ENCODE measurements at regions not wholly inside any gene's neighbourhood (a gene's known extent, or its start where the extent isn't known, plus 50 kb on each side); places are given as distances from the start of the nearest gene placed in this dataset.
"Not testable (repeated sequence)": the region's sequence is repeated elsewhere in the genome, so short reads cannot be mapped to it uniquely, and the experiment has no call there.

- no peak for DNase-seq
Observed at GRCh38 chr6:21710908-21711627, 117.5 kb downstream of the SOX4 start.

GRCh38 chr6:21712213-21712612, 118.7 kb downstream of the SOX4 start:
- DNase-seq: no peak

- DNase-seq: no peak
Observed at GRCh38 chr6:21713481-21713880, 119.9 kb downstream of the SOX4 start.

GRCh38 chr6:21715180-21715579, 121.6 kb downstream of the SOX4 start:
- no peak for DNase-seq

- no peak for DNase-seq
Observed at GRCh38 chr6:21722510-21722909, 129.0 kb downstream of the SOX4 start.

GRCh38 chr6:21726676-21727075, 133.1 kb downstream of the SOX4 start:
- DNase-seq: no peak

GRCh38 chr6:21728141-21728540, 134.6 kb downstream of the SOX4 start:
- DNase-seq: no peak

GRCh38 chr6:21729431-21729830, 135.9 kb downstream of the SOX4 start:
- DNase-seq: no peak

- DNase-seq: no peak
Observed at GRCh38 chr6:21730533-21730932, 137.0 kb downstream of the SOX4 start.

GRCh38 chr6:21731411-21732031, 138.0 kb downstream of the SOX4 start:
- DNase-seq: no peak

- not testable (repeated sequence) for DNase-seq
Observed at GRCh38 chr6:21732032-21732730, 138.6 kb downstream of the SOX4 start.

GRCh38 chr6:21732731-21733130, 139.2 kb downstream of the SOX4 start:
- DNase-seq: no peak

- no peak for DNase-seq
Observed at GRCh38 chr6:21733311-21733710, 139.8 kb downstream of the SOX4 start.

- DNase-seq: no peak
Observed at GRCh38 chr6:21734204-21734603, 140.7 kb downstream of the SOX4 start.

GRCh38 chr6:21738180-21739094, 144.9 kb downstream of the SOX4 start:
- no peak for DNase-seq

GRCh38 chr6:21739241-21739640, 145.7 kb downstream of the SOX4 start:
- DNase-seq: no peak

GRCh38 chr6:21739838-21740237, 146.3 kb downstream of the SOX4 start:
- DNase-seq: no peak

GRCh38 chr6:21740376-21741124, 147.0 kb downstream of the SOX4 start:
- no peak for DNase-seq

GRCh38 chr6:21741221-21742109, 147.9 kb downstream of the SOX4 start:
- DNase-seq: no peak

GRCh38 chr6:21742238-21742660, 148.7 kb downstream of the SOX4 start:
- no peak for DNase-seq

- DNase-seq: no peak
Observed at GRCh38 chr6:21744331-21744730, 150.8 kb downstream of the SOX4 start.
